Trophoblast cell (in vitro differentiated cells and primary cell): ENCODE measurements at regions not wholly inside any gene's neighbourhood (a gene's known extent, or its start where the extent isn't known, plus 50 kb on each side); places are given as distances from the start of the nearest gene placed in this dataset.

Experiments
- DNase-seq, 2 donors: peaks; one replicate each; pipeline ENCODE4 v3.0.0-alpha.2; 2016
- H2AFZ ChIP-seq: 2 replicates; pipeline ENCODE4 v1.6.1; 2013; ENCODE audit warnings: low read length, moderate library complexity, mild to moderate bottlenecking; ENCODE audit not compliant: insufficient read depth, poor library complexity
- H2AK5ac ChIP-seq: 2 replicates; pipeline ENCODE4 v1.6.1; 2013; ENCODE audit warnings: mild to moderate bottlenecking, low read length
- H2BK120ac ChIP-seq: 2 replicates; pipeline ENCODE4 v1.6.1; 2013; ENCODE audit warnings: low read length, mild to moderate bottlenecking, moderate library complexity; ENCODE audit not compliant: insufficient read depth, poor library complexity
- H2BK12ac ChIP-seq: 2 replicates; pipeline ENCODE4 v1.6.1; 2013; ENCODE audit warnings: mild to moderate bottlenecking, low read length, moderate library complexity
- H2BK5ac ChIP-seq: 2 replicates; pipeline ENCODE4 v1.6.1; 2013; ENCODE audit warnings: low read length, low read depth, moderate library complexity, mild to moderate bottlenecking; ENCODE audit not compliant: poor library complexity
- H3K14ac ChIP-seq: 2 replicates; pipeline ENCODE4 v1.6.1; 2013; ENCODE audit warnings: mild to moderate bottlenecking, low read length
- H3K18ac ChIP-seq: 2 replicates; pipeline ENCODE4 v1.6.1; 2013; ENCODE audit warnings: mild to moderate bottlenecking, low read length
- H3K23ac ChIP-seq: 2 replicates; pipeline ENCODE4 v1.6.1; 2013; ENCODE audit warnings: low read length
- H3K27ac ChIP-seq: 2 replicates; pipeline ENCODE4 v1.5.1; 2013; ENCODE audit warnings: low read depth, mild to moderate bottlenecking, inconsistent platforms, low read length, moderate library complexity
- H3K27me3 ChIP-seq: 2 replicates; pipeline ENCODE4 v1.6.1; 2013; ENCODE audit warnings: inconsistent platforms, mild to moderate bottlenecking, low read length, moderate library complexity; ENCODE audit not compliant: insufficient read depth
- H3K36me3 ChIP-seq, 2 experiments: 1 replicate in 1 of 2; 2 replicates in 1 of 2; pipeline ENCODE4 v1.6.1; 2013; ENCODE audit warnings: low read length in 2 of 2, mild to moderate bottlenecking in 2 of 2, moderate library complexity in 1 of 2; ENCODE audit not compliant: insufficient read depth in 2 of 2, control insufficient read depth in 1 of 2
- H3K4ac ChIP-seq: 2 replicates; pipeline ENCODE4 v1.6.1; 2013; ENCODE audit warnings: low read depth, mild to moderate bottlenecking, low read length, moderate library complexity
- H3K4me1 ChIP-seq, 2 experiments: 1 replicate in 1 of 2; 2 replicates in 1 of 2; pipeline ENCODE4 v1.6.1; 2013; ENCODE audit warnings: low read length in 2 of 2, mild to moderate bottlenecking in 2 of 2, moderate library complexity in 1 of 2; ENCODE audit not compliant: insufficient read depth in 2 of 2, control insufficient read depth in 1 of 2
- H3K4me2 ChIP-seq: 2 replicates; pipeline ENCODE4 v1.6.1; 2013; ENCODE audit warnings: inconsistent platforms, mild to moderate bottlenecking, low read length, moderate library complexity
- H3K4me3 ChIP-seq: 2 replicates; pipeline ENCODE4 v1.5.1; 2013; ENCODE audit warnings: mild to moderate bottlenecking, low read depth, low read length, inconsistent platforms
- H3K79me1 ChIP-seq: one replicate; pipeline ENCODE4 v1.6.1; 2013; ENCODE audit warnings: low read length
- H3K79me2 ChIP-seq: 2 replicates; pipeline ENCODE4 v1.6.1; 2013; ENCODE audit warnings: low read length, mild to moderate bottlenecking; ENCODE audit not compliant: control insufficient read depth, insufficient read depth, poor library complexity
- H3K9ac ChIP-seq: 2 replicates; pipeline ENCODE4 v1.6.1; 2013; ENCODE audit warnings: mild to moderate bottlenecking, low read length
- H3K9me3 ChIP-seq: 2 replicates; pipeline ENCODE4 v1.6.1; 2013; ENCODE audit warnings: low read depth, mild to moderate bottlenecking, control low read depth, inconsistent platforms, low read length; ENCODE audit not compliant: insufficient read depth
- H4K12ac ChIP-seq: 2 replicates; pipeline ENCODE4 v1.6.1; 2013; ENCODE audit warnings: low read depth, mild to moderate bottlenecking, low read length, moderate library complexity
- H4K8ac ChIP-seq: 2 replicates; pipeline ENCODE4 v1.6.1; 2013; ENCODE audit warnings: low read depth, mild to moderate bottlenecking, low read length, moderate library complexity
- H4K91ac ChIP-seq: one replicate; pipeline ENCODE4 v1.6.1; 2013; ENCODE audit warnings: low read depth, mild to moderate bottlenecking, low read length, moderate library complexity
- WGBS: extraction: QIAGEN DNeasy Blood & Tissue Kit; methylation state at CpG from one replicate; pipeline ENCODE4 v1.1.7; 2013; ENCODE audit warnings: missing lambda C conversion rate; ENCODE audit not compliant: insufficient read length, insufficient coverage; ENCODE audit errors: extremely low coverage; 5-methylcytosine and 5-hydroxymethylcytosine counted together

- no CpG with 5 or more reads among the region's 5 CpGs for WGBS
- no peak overlapping the region for H4K91ac ChIP-seq
- no peaks in the 10 kb centered on the region for H3K79me1 ChIP-seq
- no peaks in the 10 kb centered on the region for H3K79me2 ChIP-seq
- H2BK5ac ChIP-seq = no peak overlapping the region
- no peak overlapping the region for H3K4me2 ChIP-seq
- no peaks in the 10 kb centered on the region for H3K36me3 ChIP-seq
- H2BK120ac ChIP-seq = no peak overlapping the region
- no peak overlapping the region for H2AFZ ChIP-seq
- H3K4ac ChIP-seq = no peak overlapping the region
- no peak overlapping the region for H2BK12ac ChIP-seq
- no peak overlapping the region for H3K18ac ChIP-seq
- H3K9me3 ChIP-seq = no peaks in the 10 kb centered on the region
- no peak overlapping the region for H3K4me3 ChIP-seq
- no peak overlapping the region for H4K8ac ChIP-seq
- H3K23ac ChIP-seq = no peak overlapping the region
- no peak for DNase-seq
- no peak overlapping the region for H2AK5ac ChIP-seq
- no peak overlapping the region for H4K12ac ChIP-seq
- no peak overlapping the region for H3K14ac ChIP-seq
- no peaks in the 10 kb centered on the region for H3K4me1 ChIP-seq
- H3K27me3 ChIP-seq = no peaks in the 10 kb centered on the region
- no peak overlapping the region for H3K9ac ChIP-seq
- no peak overlapping the region for H3K27ac ChIP-seq
These were observed 443.6 kb downstream of the TDRD15 start for GRCh38 chr2:21567395-21567794.

- no peak overlapping the region for H3K4me3 ChIP-seq
- no peak overlapping the region for H3K4me2 ChIP-seq
- H3K4ac ChIP-seq = no peak overlapping the region
- H3K9ac ChIP-seq = no peak overlapping the region
- H3K36me3 ChIP-seq = no peaks in the 10 kb centered on the region
- H3K79me1 ChIP-seq = no peaks in the 10 kb centered on the region
- no peaks in the 10 kb centered on the region for H3K4me1 ChIP-seq
- H3K79me2 ChIP-seq = no peaks in the 10 kb centered on the region
- H2BK12ac ChIP-seq = no peak overlapping the region
- H4K12ac ChIP-seq = no peak overlapping the region
- no peak overlapping the region for H2BK120ac ChIP-seq
- H2AK5ac ChIP-seq = no peak overlapping the region
- H3K18ac ChIP-seq = no peak overlapping the region
- DNase-seq = no peak
- no peak overlapping the region for H3K14ac ChIP-seq
- no peaks in the 10 kb centered on the region for H3K9me3 ChIP-seq
- H3K23ac ChIP-seq = no peak overlapping the region
- no peak overlapping the region for H4K8ac ChIP-seq
- no peaks in the 10 kb centered on the region for H3K27me3 ChIP-seq
- H3K27ac ChIP-seq = no peak overlapping the region
- no peak overlapping the region for H4K91ac ChIP-seq
- no peak overlapping the region for H2AFZ ChIP-seq
- H2BK5ac ChIP-seq = no peak overlapping the region
These were observed 447.9 kb downstream of the TDRD15 start for GRCh38 chr2:21571686-21572085.

GRCh38 chr2:21580391-21580790 is 456.6 kb downstream of the TDRD15 start:
- Histone ChIP-seq H2BK120ac (no peak overlapping the region), H3K4me1 (no peaks in the 10 kb centered on the region), H3K4me3 (no peak overlapping the region), H3K9ac (no peak overlapping the region), H3K4me2 (no peak overlapping the region), H4K12ac (no peak overlapping the region), H3K79me1 (no peaks in the 10 kb centered on the region), H2AK5ac (no peak overlapping the region), H4K91ac (no peak overlapping the region), H3K23ac (no peak overlapping the region), H3K14ac (no peak overlapping the region), H3K18ac (no peak overlapping the region), H3K36me3 (no peaks in the 10 kb centered on the region), H4K8ac (no peak overlapping the region), H3K27me3 (no peaks in the 10 kb centered on the region), H3K4ac (no peak overlapping the region), H3K79me2 (no peaks in the 10 kb centered on the region), H2BK5ac (no peak overlapping the region), H2AFZ (no peak overlapping the region), H3K9me3 (no peaks in the 10 kb centered on the region), H3K27ac (no peak overlapping the region), H2BK12ac (no peak overlapping the region)
- WGBS = no CpG with 5 or more reads among the region's 1 CpG
- DNase-seq = no peak

GRCh38 chr2:21585881-21586280 is 462.1 kb downstream of the TDRD15 start:
- H4K91ac ChIP-seq = no peak overlapping the region
- no peak overlapping the region for H3K23ac ChIP-seq
- H3K79me2 ChIP-seq = no peaks in the 10 kb centered on the region
- no peaks in the 10 kb centered on the region for H3K9me3 ChIP-seq
- H3K27ac ChIP-seq = no peak overlapping the region
- H3K4me1 ChIP-seq = no peaks in the 10 kb centered on the region
- H3K18ac ChIP-seq = no peak overlapping the region
- H2BK120ac ChIP-seq = no peak overlapping the region
- H3K36me3 ChIP-seq = no peaks in the 10 kb centered on the region
- H3K27me3 ChIP-seq = no peaks in the 10 kb centered on the region
- DNase-seq = no peak
- no peak overlapping the region for H2BK12ac ChIP-seq
- no peaks in the 10 kb centered on the region for H3K79me1 ChIP-seq
- no peak overlapping the region for H3K9ac ChIP-seq
- H2AK5ac ChIP-seq = no peak overlapping the region
- H3K4ac ChIP-seq = no peak overlapping the region
- H3K4me2 ChIP-seq = no peak overlapping the region
- no peak overlapping the region for H3K14ac ChIP-seq
- no peak overlapping the region for H4K12ac ChIP-seq
- H3K4me3 ChIP-seq = no peak overlapping the region
- no peak overlapping the region for H2BK5ac ChIP-seq
- H4K8ac ChIP-seq = no peak overlapping the region
- H2AFZ ChIP-seq = no peak overlapping the region
